ENCODE measurements at regions not wholly inside any gene's neighbourhood (a gene's known extent, or its start where the extent isn't known, plus 50 kb on each side); places are given as distances from the start of the nearest gene placed in this dataset.
"Not testable (repeated sequence)": the region's sequence is repeated elsewhere in the genome, so short reads cannot be mapped to it uniquely, and the experiment has no call there.

GRCh38 chr20:43328697-43329096, 129.0 kb upstream of the SRSF6 start:
- no peak overlapping the region for H3K4me3 ChIP-seq (replicated peaks; ENCODE audit: insufficient read depth, low read length)
- H3K27ac ChIP-seq (replicated peaks): no peak overlapping the region
- DNase-seq (ENCODE audit: low read depth in 1 of 2, low spot score in 1 of 2): no peak
- H3K27me3 ChIP-seq (ENCODE audit: insufficient read depth, poor library complexity, severe bottlenecking): no peaks in the 10 kb centered on the region
- TF ChIP-seq REST (IDR thresholded peaks at IDR 0.05; ENCODE audit: insufficient replicate concordance, low read depth): no peak
- no peak for TF ChIP-seq CTCF (IDR thresholded peaks at IDR 0.05; ENCODE audit: insufficient read depth, low read length)
- no peak for TF ChIP-seq GABPA (IDR thresholded peaks at IDR 0.05; ENCODE audit: low read depth)
- TF ChIP-seq POLR2AphosphoS5 (IDR thresholded peaks at IDR 0.05; ENCODE audit: low read depth): no peak
- TF ChIP-seq SPI1 (IDR thresholded peaks at IDR 0.05; ENCODE audit: borderline replicate concordance, low read depth): no peak

DNA sequence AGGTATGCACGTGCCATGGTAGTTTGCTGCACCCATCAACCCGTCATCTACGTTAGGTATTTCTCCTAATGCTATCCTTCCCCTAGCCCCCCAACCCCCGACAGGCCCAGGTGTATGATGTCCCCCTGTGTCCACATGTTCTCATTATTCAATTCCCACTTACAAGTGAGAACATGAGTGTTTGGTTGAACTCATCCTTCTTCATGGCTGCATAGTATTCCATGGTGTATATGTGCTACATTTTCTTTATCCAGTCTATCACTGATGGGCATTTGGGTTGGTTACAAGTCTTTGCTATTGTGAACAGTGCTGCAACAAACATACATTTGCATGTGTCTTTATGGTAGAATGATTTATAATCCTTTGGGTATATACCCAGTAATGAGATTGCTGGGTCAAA, 130.5 kb upstream of the SRSF6 start:
- H3K4me3 ChIP-seq (replicated peaks; ENCODE audit: insufficient read depth, low read length); DNase-seq (ENCODE audit: low read depth in 1 of 2, low spot score in 1 of 2); H3K27ac ChIP-seq (replicated peaks); H3K27me3 ChIP-seq (ENCODE audit: insufficient read depth, poor library complexity, severe bottlenecking): not testable (repeated sequence)

DNA sequence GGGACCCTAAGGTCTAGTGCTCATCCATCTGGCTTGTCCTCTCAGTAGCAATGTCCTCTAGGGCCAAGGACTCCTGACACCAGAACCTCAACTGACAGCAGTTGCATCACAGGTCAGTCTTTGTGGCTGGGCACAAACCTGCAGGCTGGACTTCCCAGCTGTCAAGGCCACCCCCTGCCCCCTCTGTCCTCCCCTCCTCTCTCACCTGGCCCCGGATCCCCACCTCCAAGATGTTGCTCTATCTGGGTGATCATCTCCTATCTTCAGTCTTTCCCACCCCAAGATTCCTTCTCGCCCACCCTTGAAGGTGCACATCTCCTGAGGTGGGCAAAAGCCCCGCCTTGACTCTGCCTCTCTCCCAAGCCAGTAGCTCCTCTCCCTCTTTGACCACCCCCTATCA, 131.8 kb upstream of the SRSF6 start:
- Histone ChIP-seq H3K4me3 (replicated peaks; ENCODE audit: insufficient read depth, low read length) (no peak overlapping the region), H3K27ac (replicated peaks) (no peak overlapping the region), H3K27me3 (ENCODE audit: insufficient read depth, poor library complexity, severe bottlenecking) (no peaks in the 10 kb centered on the region)
- no peak for DNase-seq (ENCODE audit: low read depth in 1 of 2, low spot score in 1 of 2)
- no peak for TF ChIP-seq GABPA (IDR thresholded peaks at IDR 0.05; ENCODE audit: low read depth)
- TF ChIP-seq CTCF (IDR thresholded peaks at IDR 0.05; ENCODE audit: insufficient read depth, low read length): no peak
- TF ChIP-seq POLR2AphosphoS5 (IDR thresholded peaks at IDR 0.05; ENCODE audit: low read depth): no peak
- TF ChIP-seq REST (IDR thresholded peaks at IDR 0.05; ENCODE audit: insufficient replicate concordance, low read depth): no peak
- no peak for TF ChIP-seq SPI1 (IDR thresholded peaks at IDR 0.05; ENCODE audit: borderline replicate concordance, low read depth)

DNA sequence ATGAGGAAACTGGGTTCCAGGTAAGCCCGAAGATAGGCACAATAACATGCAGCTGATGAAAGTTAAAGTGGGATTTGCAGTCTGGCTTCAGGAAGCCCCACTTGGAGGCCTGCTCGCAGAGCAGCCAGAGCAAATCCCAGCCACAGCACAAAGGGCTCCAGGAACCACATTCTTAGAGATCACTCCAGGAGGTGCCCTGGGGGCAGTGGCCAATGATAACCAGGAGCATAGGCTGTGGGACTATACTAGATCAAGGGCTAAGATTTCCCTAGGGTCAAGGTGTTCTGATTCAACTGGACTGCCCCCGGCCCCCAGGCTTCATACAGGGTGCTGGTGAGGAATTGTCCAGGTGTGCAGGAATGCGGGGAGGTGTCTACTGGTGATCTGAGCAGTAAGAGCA, 133.9 kb upstream of the PTPRT start:
- Histone ChIP-seq H3K27ac (replicated peaks) (no peak overlapping the region), H3K27me3 (ENCODE audit: insufficient read depth, poor library complexity, severe bottlenecking) (no peaks in the 10 kb centered on the region), H3K4me3 (replicated peaks; ENCODE audit: insufficient read depth, low read length) (no peak overlapping the region)
- DNase-seq (ENCODE audit: low read depth in 1 of 2, low spot score in 1 of 2): no peak
- TF ChIP-seq REST (IDR thresholded peaks at IDR 0.05; ENCODE audit: insufficient replicate concordance, low read depth) (no peak), GABPA (IDR thresholded peaks at IDR 0.05; ENCODE audit: low read depth) (no peak), CTCF (IDR thresholded peaks at IDR 0.05; ENCODE audit: insufficient read depth, low read length) (no peak), POLR2AphosphoS5 (IDR thresholded peaks at IDR 0.05; ENCODE audit: low read depth) (no peak), SPI1 (IDR thresholded peaks at IDR 0.05; ENCODE audit: borderline replicate concordance, low read depth) (no peak)

All from HL-60 (cell line).